Peyer's patch (tissue), 4 donors: ENCODE measurements at regions not wholly inside any gene's neighbourhood (a gene's known extent, or its start where the extent isn't known, plus 50 kb on each side); places are given as distances from the start of the nearest gene placed in this dataset.

Source experiments
- DNase-seq, 3 donors: peaks; one replicate each; pipeline ENCODE4 v3.0.0-alpha.2; 2017 to 2019
- H3K27ac ChIP-seq, 4 donors: fragments of 200-600 bp; sonication (generic); one replicate each; pipeline ENCODE4 v1.5.1; 2016 to 2019
- H3K27me3 ChIP-seq, 2 donors: fragments of 200-600 bp; sonication (generic); one replicate each; pipeline ENCODE4 v1.5.1; 2019
- H3K36me3 ChIP-seq, 3 donors: fragments of 200-600 bp; sonication (generic); one replicate each; pipeline ENCODE4 v1.5.1; 2016 to 2019
- H3K4me1 ChIP-seq, 4 donors: fragments of 200-600 bp; sonication (generic); one replicate each; pipeline ENCODE4 v1.5.1; 2016 to 2019
- H3K4me3 ChIP-seq, 4 donors: fragments of 200-600 bp; sonication (generic); 1 replicate in 3 of 4; 2 replicates in 1 of 4; pipeline ENCODE4 v1.5.1; 2016 to 2019; ENCODE audit warnings: mild to moderate bottlenecking in 1 of 4
- H3K9me3 ChIP-seq, 4 donors: fragments of 200-600 bp; sonication (generic); one replicate each; pipeline ENCODE4 v1.5.1; 2016 to 2019; ENCODE audit warnings: mild to moderate bottlenecking in 1 of 4
- CTCF ChIP-seq, 6 experiments: fragments of 450-650 bp in 4 of 6; fragments of 200-600 bp in 2 of 6; sonication (generic) in 1 of 6; IDR thresholded peaks; one replicate each; pipeline ENCODE4 v1.5.1; 2017 to 2019; ENCODE audit warnings: antibody characterized with exemption in 6 of 6, mild to moderate bottlenecking in 3 of 6, moderate library complexity in 1 of 6
- POLR2A ChIP-seq, 2 donors: fragments of 450-650 bp; IDR thresholded peaks; one replicate each; pipeline ENCODE4 v1.5.1; 2017; ENCODE audit warnings: antibody characterized with exemption in 2 of 2, mild to moderate bottlenecking in 2 of 2, moderate library complexity in 2 of 2

- no peaks in the 10 kb centered on the region for H3K4me1 ChIP-seq
- no peak for DNase-seq
- H3K4me3 ChIP-seq: no peak overlapping the region
- H3K27me3 ChIP-seq: no peaks in the 10 kb centered on the region
- no peak overlapping the region for H3K27ac ChIP-seq
- H3K36me3 ChIP-seq: no peaks in the 10 kb centered on the region
- no peaks in the 10 kb centered on the region for H3K9me3 ChIP-seq
- TF ChIP-seq CTCF (IDR thresholded peaks at IDR 0.05) (no peak), POLR2A (IDR thresholded peaks at IDR 0.05) (no peak)
These were observed 117.1 kb upstream of the USP9X start for GRCh38 chrX:40968180-40968579.

DNA sequence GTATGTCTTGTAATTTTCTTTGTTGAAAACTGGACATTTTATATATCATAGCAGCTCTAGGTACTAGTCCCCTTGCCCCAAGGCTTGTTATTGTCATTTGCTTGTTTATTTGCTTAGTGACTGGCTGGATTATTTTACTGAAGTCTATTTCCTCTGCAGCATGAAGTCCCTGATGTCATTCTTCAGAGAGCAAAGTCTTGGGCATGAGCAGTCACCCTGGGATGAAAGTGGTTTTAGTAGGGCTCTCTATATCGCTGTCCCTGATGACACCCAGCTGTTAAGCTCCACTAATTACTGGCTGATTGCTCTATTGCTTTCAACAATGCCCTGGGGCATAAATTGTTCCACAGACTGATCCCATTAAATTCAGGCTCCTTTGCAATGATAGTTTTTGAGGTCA is 113.5 kb upstream of the USP9X start:
- Histone ChIP-seq H3K27me3 (no peaks in the 10 kb centered on the region), H3K36me3 (no peaks in the 10 kb centered on the region), H3K4me3 (no peak overlapping the region), H3K4me1 (no peaks in the 10 kb centered on the region), H3K27ac (peak overlapping the region in 1 of 4 donors; percentile 25), H3K9me3 (no peaks in the 10 kb centered on the region)
- TF ChIP-seq CTCF (IDR thresholded peaks at IDR 0.05): no peak
- TF ChIP-seq POLR2A (IDR thresholded peaks at IDR 0.05): no peak
- peak in 1 of 3 donors; percentile 59 for DNase-seq

- no peaks in the 10 kb centered on the region for H3K27me3 ChIP-seq
- H3K4me1 ChIP-seq: no peaks in the 10 kb centered on the region
- no peak overlapping the region for H3K4me3 ChIP-seq
- DNase-seq: no peak
- TF ChIP-seq POLR2A (IDR thresholded peaks at IDR 0.05): no peak
- no peak for TF ChIP-seq CTCF (IDR thresholded peaks at IDR 0.05)
- no peaks in the 10 kb centered on the region for H3K36me3 ChIP-seq
- H3K27ac ChIP-seq: no peak overlapping the region
- no peaks in the 10 kb centered on the region for H3K9me3 ChIP-seq
These were observed 111.6 kb upstream of the USP9X start for GRCh38 chrX:40973619-40974018.

DNA sequence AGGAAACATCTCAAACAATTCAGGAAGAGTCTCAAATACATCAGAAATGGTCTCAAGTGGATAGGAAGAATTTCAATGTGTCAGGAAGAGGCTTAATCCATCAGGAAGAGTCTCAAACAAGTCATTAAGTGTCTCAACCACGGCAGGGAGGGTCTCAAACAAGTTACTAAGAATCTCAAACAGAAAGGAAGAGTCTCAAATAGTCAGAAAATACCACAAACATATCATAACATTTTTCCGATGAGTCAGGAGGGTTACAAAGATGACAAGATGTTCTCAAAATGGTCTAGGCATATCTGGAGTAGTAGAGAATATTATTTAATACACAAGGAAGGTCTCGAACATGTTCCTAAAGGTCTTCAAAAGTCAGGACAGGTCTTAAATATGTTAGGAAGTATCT is 109.3 kb upstream of the USP9X start:
- Histone ChIP-seq H3K36me3 (no peaks in the 10 kb centered on the region), H3K4me3 (no peak overlapping the region), H3K27ac (no peak overlapping the region), H3K4me1 (no peaks in the 10 kb centered on the region), H3K9me3 (no peaks in the 10 kb centered on the region), H3K27me3 (no peaks in the 10 kb centered on the region)
- no peak for DNase-seq
- TF ChIP-seq CTCF (IDR thresholded peaks at IDR 0.05) (no peak), POLR2A (IDR thresholded peaks at IDR 0.05) (no peak)

GRCh38 chrX:40976981-40977380 is 108.3 kb upstream of the USP9X start:
- Histone ChIP-seq H3K4me3 (no peak overlapping the region), H3K27ac (no peak overlapping the region), H3K36me3 (no peaks in the 10 kb centered on the region), H3K4me1 (no peaks in the 10 kb centered on the region), H3K9me3 (no peaks in the 10 kb centered on the region), H3K27me3 (no peaks in the 10 kb centered on the region)
- TF ChIP-seq CTCF (IDR thresholded peaks at IDR 0.05): no peak
- TF ChIP-seq POLR2A (IDR thresholded peaks at IDR 0.05): no peak
- no peak for DNase-seq

- H3K4me3 ChIP-seq: no peak overlapping the region
- no peaks in the 10 kb centered on the region for H3K9me3 ChIP-seq
- no peak overlapping the region for H3K27ac ChIP-seq
- no peaks in the 10 kb centered on the region for H3K4me1 ChIP-seq
- no peaks in the 10 kb centered on the region for H3K27me3 ChIP-seq
- H3K36me3 ChIP-seq: no peaks in the 10 kb centered on the region
- DNase-seq: no peak
- no peak for TF ChIP-seq POLR2A (IDR thresholded peaks at IDR 0.05)
- no peak for TF ChIP-seq CTCF (IDR thresholded peaks at IDR 0.05)
These were observed 100.3 kb upstream of the USP9X start for GRCh38 chrX:40984962-40985361.
